ENCODE measurements at regions not wholly inside any gene's neighbourhood (a gene's known extent, or its start where the extent isn't known, plus 50 kb on each side); places are given as distances from the start of the nearest gene placed in this dataset.

GRCh38 chr10:47186941-47187340 lies 113.1 kb upstream of the GDF10 start:
- Histone ChIP-seq H3K4me3 (ENCODE audit: insufficient read depth, low read depth, low read length) (no peak overlapping the region), H3K27me3 (ENCODE audit: control insufficient read depth, insufficient read depth, low read length) (no peaks in the 10 kb centered on the region), H3K36me3 (replicated peaks; ENCODE audit: control insufficient read depth, insufficient read depth, low read length) (no peaks in the 10 kb centered on the region)
- no peak for DNase-seq

GRCh38 chr10:47187592-47187991 lies 112.4 kb upstream of the GDF10 start:
- H3K27me3 ChIP-seq (ENCODE audit: control insufficient read depth, insufficient read depth, low read length): no peaks in the 10 kb centered on the region
- no peak overlapping the region for H3K4me3 ChIP-seq (ENCODE audit: insufficient read depth, low read depth, low read length)
- no peak for DNase-seq
- no peaks in the 10 kb centered on the region for H3K36me3 ChIP-seq (replicated peaks; ENCODE audit: control insufficient read depth, insufficient read depth, low read length)

- no peaks in the 10 kb centered on the region for H3K36me3 ChIP-seq (replicated peaks; ENCODE audit: control insufficient read depth, insufficient read depth, low read length)
- no peak for DNase-seq
- H3K27me3 ChIP-seq (ENCODE audit: control insufficient read depth, insufficient read depth, low read length): no peaks in the 10 kb centered on the region
- no peak overlapping the region for H3K4me3 ChIP-seq (ENCODE audit: insufficient read depth, low read depth, low read length)
Measured at GRCh38 chr10:47188156-47188555, 111.8 kb upstream of the GDF10 start.

- Histone ChIP-seq H3K36me3 (replicated peaks; ENCODE audit: control insufficient read depth, insufficient read depth, low read length) (no peaks in the 10 kb centered on the region), H3K27me3 (ENCODE audit: control insufficient read depth, insufficient read depth, low read length) (no peaks in the 10 kb centered on the region), H3K4me3 (ENCODE audit: insufficient read depth, low read depth, low read length) (no peak overlapping the region)
- no peak for DNase-seq
Measured at GRCh38 chr10:47189802-47190201, 110.2 kb upstream of the GDF10 start.

GRCh38 chr10:47190301-47190700 lies 109.7 kb upstream of the GDF10 start:
- Histone ChIP-seq H3K4me3 (ENCODE audit: insufficient read depth, low read depth, low read length) (no peak overlapping the region), H3K36me3 (replicated peaks; ENCODE audit: control insufficient read depth, insufficient read depth, low read length) (no peaks in the 10 kb centered on the region)
- no peak for DNase-seq

GRCh38 chr10:47190802-47191450 lies 109.1 kb upstream of the GDF10 start:
- no peaks in the 10 kb centered on the region for H3K36me3 ChIP-seq (replicated peaks; ENCODE audit: control insufficient read depth, insufficient read depth, low read length)
- H3K4me3 ChIP-seq (ENCODE audit: insufficient read depth, low read depth, low read length): no peak overlapping the region
- DNase-seq: no peak
- H3K27me3 ChIP-seq (ENCODE audit: control insufficient read depth, insufficient read depth, low read length): no peaks in the 10 kb centered on the region

More at GRCh38 chr10:47190301-47190700, 109.7 kb upstream of the GDF10 start:
- no peaks in the 10 kb centered on the region for H3K27me3 ChIP-seq (ENCODE audit: control insufficient read depth, insufficient read depth, low read length)

- no peak for DNase-seq
- no peak overlapping the region for H3K4me3 ChIP-seq (ENCODE audit: insufficient read depth, low read depth, low read length)
- no peaks in the 10 kb centered on the region for H3K27me3 ChIP-seq (ENCODE audit: control insufficient read depth, insufficient read depth, low read length)
- no peaks in the 10 kb centered on the region for H3K36me3 ChIP-seq (replicated peaks; ENCODE audit: control insufficient read depth, insufficient read depth, low read length)
Measured at GRCh38 chr10:47192273-47192672, 107.7 kb upstream of the GDF10 start.

- Histone ChIP-seq H3K27me3 (ENCODE audit: control insufficient read depth, insufficient read depth, low read length) (no peaks in the 10 kb centered on the region), H3K36me3 (replicated peaks; ENCODE audit: control insufficient read depth, insufficient read depth, low read length) (no peaks in the 10 kb centered on the region), H3K4me3 (ENCODE audit: insufficient read depth, low read depth, low read length) (no peak overlapping the region)
- no peak for DNase-seq
Measured at GRCh38 chr10:47193666-47194065, 106.3 kb upstream of the GDF10 start.

GRCh38 chr10:47195274-47195885 lies 104.6 kb upstream of the GDF10 start:
- Histone ChIP-seq H3K4me3 (ENCODE audit: insufficient read depth, low read depth, low read length) (no peak overlapping the region), H3K27me3 (ENCODE audit: control insufficient read depth, insufficient read depth, low read length) (no peaks in the 10 kb centered on the region), H3K36me3 (replicated peaks; ENCODE audit: control insufficient read depth, insufficient read depth, low read length) (no peaks in the 10 kb centered on the region)
- DNase-seq: no peak

GRCh38 chr10:47196691-47197090 lies 103.3 kb upstream of the GDF10 start:
- Histone ChIP-seq H3K36me3 (replicated peaks; ENCODE audit: control insufficient read depth, insufficient read depth, low read length) (no peaks in the 10 kb centered on the region), H3K4me3 (ENCODE audit: insufficient read depth, low read depth, low read length) (no peak overlapping the region), H3K27me3 (ENCODE audit: control insufficient read depth, insufficient read depth, low read length) (no peaks in the 10 kb centered on the region)
- no peak for DNase-seq

GRCh38 chr10:47198221-47198620 lies 101.8 kb upstream of the GDF10 start:
- no peak for DNase-seq
- H3K36me3 ChIP-seq (replicated peaks; ENCODE audit: control insufficient read depth, insufficient read depth, low read length): no peaks in the 10 kb centered on the region
- H3K4me3 ChIP-seq (ENCODE audit: insufficient read depth, low read depth, low read length): no peak overlapping the region
- no peaks in the 10 kb centered on the region for H3K27me3 ChIP-seq (ENCODE audit: control insufficient read depth, insufficient read depth, low read length)

GRCh38 chr10:47205192-47205591 lies 94.8 kb upstream of the GDF10 start:
- Histone ChIP-seq H3K27me3 (ENCODE audit: control insufficient read depth, insufficient read depth, low read length) (no peaks in the 10 kb centered on the region), H3K36me3 (replicated peaks; ENCODE audit: control insufficient read depth, insufficient read depth, low read length) (no peaks in the 10 kb centered on the region), H3K4me3 (ENCODE audit: insufficient read depth, low read depth, low read length) (no peak overlapping the region)
- DNase-seq: no peak

GRCh38 chr10:47206449-47207280 lies 93.3 kb upstream of the GDF10 start:
- Histone ChIP-seq H3K36me3 (replicated peaks; ENCODE audit: control insufficient read depth, insufficient read depth, low read length) (no peaks in the 10 kb centered on the region), H3K27me3 (ENCODE audit: control insufficient read depth, insufficient read depth, low read length) (no peaks in the 10 kb centered on the region), H3K4me3 (ENCODE audit: insufficient read depth, low read depth, low read length) (no peak overlapping the region)
- DNase-seq: no peak

- Histone ChIP-seq H3K36me3 (replicated peaks; ENCODE audit: control insufficient read depth, insufficient read depth, low read length) (no peaks in the 10 kb centered on the region), H3K4me3 (ENCODE audit: insufficient read depth, low read depth, low read length) (no peak overlapping the region), H3K27me3 (ENCODE audit: control insufficient read depth, insufficient read depth, low read length) (no peaks in the 10 kb centered on the region)
- no peak for DNase-seq
Measured at GRCh38 chr10:47207281-47207615, 92.7 kb upstream of the GDF10 start.

- no peak overlapping the region for H3K4me3 ChIP-seq (ENCODE audit: insufficient read depth, low read depth, low read length)
- no peaks in the 10 kb centered on the region for H3K27me3 ChIP-seq (ENCODE audit: control insufficient read depth, insufficient read depth, low read length)
- no peaks in the 10 kb centered on the region for H3K36me3 ChIP-seq (replicated peaks; ENCODE audit: control insufficient read depth, insufficient read depth, low read length)
- no peak for DNase-seq
Measured at GRCh38 chr10:47207894-47208469, 92.0 kb upstream of the GDF10 start.
